WERI-Rb-1 (cell line): ENCODE measurements at regions not wholly inside any gene's neighbourhood (a gene's known extent, or its start where the extent isn't known, plus 50 kb on each side); places are given as distances from the start of the nearest gene placed in this dataset.

Experiments
- DNase-seq: peaks from one replicate; pipeline ENCODE4 v3.0.0-alpha.2; 2020
- H3K27ac ChIP-seq: fragments of 250-450 bp; sonication (Bioruptor Pico); 2 replicates; pipeline ENCODE4 v1.5.1; 2020; ENCODE audit warnings: mild to moderate bottlenecking, moderate library complexity
- H3K27me3 ChIP-seq: fragments of 250-450 bp; sonication (Bioruptor Pico); 2 replicates; pipeline ENCODE4 v1.5.1; 2021; ENCODE audit warnings: mild to moderate bottlenecking, low read depth, moderate library complexity; ENCODE audit not compliant: insufficient read depth, severe bottlenecking
- H3K36me3 ChIP-seq: fragments of 250-450 bp; sonication (Bioruptor Pico); 2 replicates; pipeline ENCODE4 v1.5.1; 2020; ENCODE audit warnings: mild to moderate bottlenecking, moderate library complexity
- H3K4me3 ChIP-seq: 2 replicates; pipeline ENCODE4 v1.5.1; 2011; ENCODE audit warnings: low read depth, mild to moderate bottlenecking, control low read depth, low read length
- H3K9me3 ChIP-seq: fragments of 250-450 bp; sonication (Bioruptor Pico); 2 replicates; pipeline ENCODE4 v1.5.1; 2021; ENCODE audit warnings: mild to moderate bottlenecking, moderate library complexity; ENCODE audit not compliant: severe bottlenecking
- CTCF ChIP-seq: IDR thresholded peaks from 2 replicates; pipeline ENCODE4 v1.5.1; 2011; ENCODE audit warnings: low read depth, mild to moderate bottlenecking, control low read depth, inconsistent platforms, low read length

GRCh38 chr2:209324281-209324680 is 99.6 kb upstream of the MAP2 start:
- H3K36me3 ChIP-seq: no peaks in the 10 kb centered on the region
- no peaks in the 10 kb centered on the region for H3K27me3 ChIP-seq
- no peak overlapping the region for H3K27ac ChIP-seq
- no peak for TF ChIP-seq CTCF
- no peak for DNase-seq
- no peak overlapping the region for H3K4me3 ChIP-seq
- no peaks in the 10 kb centered on the region for H3K9me3 ChIP-seq

- Histone ChIP-seq H3K27ac (no peak overlapping the region), H3K4me3 (no peak overlapping the region), H3K9me3 (no peaks in the 10 kb centered on the region), H3K27me3 (no peaks in the 10 kb centered on the region), H3K36me3 (no peaks in the 10 kb centered on the region)
- peak; percentile 31; the same call in 1 of the 2 replicates for TF ChIP-seq CTCF
- peak; percentile 17 for DNase-seq
These were observed 92.5 kb upstream of the MAP2 start for GRCh38 chr2:209331291-209331844.

- TF ChIP-seq CTCF: peak; percentile 68
- DNase-seq: peak; percentile 66
- Histone ChIP-seq H3K9me3 (no peaks in the 10 kb centered on the region), H3K4me3 (no peak overlapping the region), H3K27ac (no peak overlapping the region), H3K27me3 (no peaks in the 10 kb centered on the region), H3K36me3 (no peaks in the 10 kb centered on the region)
These were observed 89.4 kb upstream of the MAP2 start for GRCh38 chr2:209334188-209335017.

- TF ChIP-seq CTCF: no peak
- no peak for DNase-seq
- no peaks in the 10 kb centered on the region for H3K27me3 ChIP-seq
- no peak overlapping the region for H3K27ac ChIP-seq
- no peaks in the 10 kb centered on the region for H3K36me3 ChIP-seq
- H3K9me3 ChIP-seq: no peaks in the 10 kb centered on the region
- no peak overlapping the region for H3K4me3 ChIP-seq
These were observed 83.3 kb upstream of the MAP2 start for GRCh38 chr2:209340522-209340921.

GRCh38 chr2:209344349-209344748 is 79.5 kb upstream of the MAP2 start:
- Histone ChIP-seq H3K27ac (no peak overlapping the region), H3K27me3 (no peaks in the 10 kb centered on the region), H3K4me3 (no peak overlapping the region), H3K36me3 (no peaks in the 10 kb centered on the region), H3K9me3 (no peaks in the 10 kb centered on the region)
- TF ChIP-seq CTCF: no peak
- no peak for DNase-seq
